SW 1271 (cell line): ENCODE measurements at regions not wholly inside any gene's neighbourhood (a gene's known extent, or its start where the extent isn't known, plus 50 kb on each side); places are given as distances from the start of the nearest gene placed in this dataset.
"Not testable (repeated sequence)": the region's sequence is repeated elsewhere in the genome, so short reads cannot be mapped to it uniquely, and the experiment has no call there.

Experiments
- DNase-seq, 2 experiments: peaks; one replicate each; lab custom pipeline; 2025; lab: John Stamatoyannopoulos, UW

DNA sequence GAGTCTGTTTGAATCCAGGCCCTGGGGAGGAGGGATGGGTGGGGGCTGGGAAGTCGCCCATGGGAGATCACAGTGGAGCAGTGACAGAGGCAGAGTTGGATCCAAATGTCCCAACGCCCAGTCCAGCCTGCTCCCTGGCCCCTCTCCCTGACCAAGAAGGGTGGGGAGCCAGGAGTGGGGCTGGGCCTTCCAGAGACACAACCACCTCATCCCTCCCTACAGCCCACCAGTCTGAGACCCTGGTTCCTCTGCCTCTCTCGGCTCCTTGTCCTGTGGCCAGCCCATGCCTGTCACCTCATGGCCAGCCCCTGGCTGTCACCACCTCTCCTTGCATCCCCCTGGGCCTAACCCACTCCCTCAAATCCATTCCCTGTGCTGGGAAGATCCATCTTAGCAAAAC lies 71.2 kb upstream of the PRR5 start:
- DNase-seq, result no peak

DNA sequence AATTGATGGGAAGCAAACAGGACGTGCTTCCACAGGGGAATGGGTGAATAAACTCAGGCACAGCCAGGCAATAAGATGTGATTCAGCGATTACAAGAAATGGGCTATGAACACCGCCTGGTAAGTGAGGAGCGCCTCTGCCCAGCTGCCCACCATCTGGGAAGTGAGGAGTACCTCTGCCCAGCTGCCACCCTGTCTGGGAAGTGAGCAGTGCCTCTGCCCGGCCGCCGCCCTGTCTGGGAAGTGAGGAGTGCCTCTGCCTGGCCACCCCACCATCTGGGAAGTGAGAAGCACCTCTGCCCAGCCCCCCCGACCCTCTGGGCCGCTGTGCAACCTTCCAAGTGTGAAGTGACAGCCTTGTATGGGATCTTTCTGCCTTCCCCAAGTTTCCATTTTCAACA lies 73.2 kb upstream of the PRR5 start:
- no peak for DNase-seq

DNA sequence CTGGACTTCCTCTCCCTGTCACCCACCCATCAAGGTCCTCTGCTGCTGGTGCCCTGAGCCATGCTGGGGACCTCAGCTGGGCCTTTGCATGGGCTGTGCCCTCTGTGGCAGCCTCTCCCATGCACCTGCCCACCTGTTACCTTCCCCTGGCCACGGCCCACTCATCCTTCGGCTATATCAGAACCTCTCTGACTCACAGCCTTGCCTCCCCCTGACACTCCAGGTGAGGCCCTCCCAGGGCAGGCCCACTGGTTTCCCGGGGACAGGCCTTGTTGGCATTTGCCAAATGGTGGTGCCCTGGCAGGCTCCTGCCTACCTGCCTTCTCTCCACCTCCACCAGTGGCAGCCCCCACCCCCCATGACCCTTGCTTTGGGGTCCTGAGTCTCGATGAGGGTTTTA lies 73.7 kb upstream of the PRR5 start:
- DNase-seq, result no peak

DNA sequence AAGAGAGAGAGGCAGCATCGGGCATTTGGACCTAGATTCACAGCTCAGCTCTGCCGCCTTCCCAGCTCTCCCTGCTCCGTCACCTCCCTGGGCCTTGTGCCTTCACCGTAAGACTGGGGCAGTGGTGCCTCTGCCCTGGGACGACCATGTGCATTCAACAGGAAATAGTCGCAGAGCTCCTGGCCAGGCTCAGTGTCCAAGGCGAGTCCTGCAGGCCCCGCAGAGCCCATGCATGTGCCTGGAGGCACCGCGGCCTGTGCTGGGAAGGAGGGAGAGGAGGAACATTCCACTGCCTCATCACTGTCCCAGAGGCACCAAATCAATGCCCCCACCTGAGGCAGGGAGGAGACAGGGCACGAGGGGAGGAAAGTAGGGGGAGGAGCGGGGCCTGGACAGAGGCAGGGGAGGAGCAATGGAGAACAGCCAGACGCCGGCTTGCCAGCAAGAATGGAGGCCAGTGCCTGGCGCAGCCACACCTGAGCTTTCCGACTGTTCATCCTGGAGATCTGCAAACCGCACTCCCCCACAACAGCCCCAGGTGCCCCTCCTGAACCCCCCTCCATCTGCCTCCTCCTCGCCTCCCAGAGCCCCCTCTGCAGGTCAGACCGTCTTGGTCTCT lies 74.4 kb upstream of the PRR5 start:
- DNase-seq, result no peak

DNA sequence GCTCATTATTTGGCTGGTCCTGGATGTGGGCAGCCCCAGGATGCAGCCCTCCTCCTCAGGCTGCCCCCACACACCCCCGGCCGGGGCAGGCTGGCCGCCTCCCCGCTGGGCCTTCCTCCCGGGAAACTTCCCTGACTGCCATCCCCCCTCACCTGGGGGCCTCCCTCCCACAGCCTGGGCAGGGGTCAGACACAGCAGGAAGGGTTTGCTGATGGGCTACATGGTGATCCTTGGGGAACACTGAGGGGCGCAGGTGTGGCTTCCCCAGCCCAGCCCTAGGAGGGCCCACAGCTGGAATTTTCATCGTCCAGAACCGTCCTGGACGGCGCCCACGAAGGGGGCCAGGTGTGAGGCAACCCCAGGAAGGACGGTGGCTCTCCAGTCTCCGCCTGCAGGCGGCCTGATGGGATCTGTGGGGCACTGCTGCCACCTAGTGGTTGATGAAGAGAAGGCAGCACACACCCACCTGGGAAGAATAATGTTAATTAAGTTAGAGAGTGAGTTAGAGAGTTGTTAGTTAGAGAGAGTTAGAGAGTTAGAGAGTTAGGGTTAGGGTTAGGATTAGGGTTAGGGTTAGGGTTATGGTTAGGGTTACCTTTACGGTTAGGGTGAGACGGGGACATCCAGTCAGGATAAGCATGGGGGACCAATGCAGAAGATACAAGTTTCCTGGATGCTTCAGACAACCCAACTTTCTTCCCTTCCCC lies 75.9 kb upstream of the PRR5 start:
- DNase-seq, result peak in 1 of 2 experiments; percentile 45

DNA sequence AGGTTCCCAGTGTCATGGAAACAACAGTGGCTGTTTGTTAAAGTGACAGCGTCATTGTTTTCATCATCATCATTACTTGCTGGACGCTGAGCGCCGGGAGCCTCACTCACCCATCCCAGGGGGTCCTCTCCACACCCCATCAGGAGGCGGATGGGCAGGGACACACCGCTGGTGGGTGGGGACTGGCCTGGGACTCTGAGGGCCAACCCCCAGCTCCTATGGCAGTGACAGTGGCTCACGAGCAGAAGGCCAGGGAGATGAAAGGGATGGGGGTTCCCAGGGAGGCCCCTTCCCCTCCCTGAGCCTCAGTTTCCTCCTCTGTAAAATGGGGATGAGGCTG lies 76.6 kb upstream of the PRR5 start:
- no peak for DNase-seq

DNA sequence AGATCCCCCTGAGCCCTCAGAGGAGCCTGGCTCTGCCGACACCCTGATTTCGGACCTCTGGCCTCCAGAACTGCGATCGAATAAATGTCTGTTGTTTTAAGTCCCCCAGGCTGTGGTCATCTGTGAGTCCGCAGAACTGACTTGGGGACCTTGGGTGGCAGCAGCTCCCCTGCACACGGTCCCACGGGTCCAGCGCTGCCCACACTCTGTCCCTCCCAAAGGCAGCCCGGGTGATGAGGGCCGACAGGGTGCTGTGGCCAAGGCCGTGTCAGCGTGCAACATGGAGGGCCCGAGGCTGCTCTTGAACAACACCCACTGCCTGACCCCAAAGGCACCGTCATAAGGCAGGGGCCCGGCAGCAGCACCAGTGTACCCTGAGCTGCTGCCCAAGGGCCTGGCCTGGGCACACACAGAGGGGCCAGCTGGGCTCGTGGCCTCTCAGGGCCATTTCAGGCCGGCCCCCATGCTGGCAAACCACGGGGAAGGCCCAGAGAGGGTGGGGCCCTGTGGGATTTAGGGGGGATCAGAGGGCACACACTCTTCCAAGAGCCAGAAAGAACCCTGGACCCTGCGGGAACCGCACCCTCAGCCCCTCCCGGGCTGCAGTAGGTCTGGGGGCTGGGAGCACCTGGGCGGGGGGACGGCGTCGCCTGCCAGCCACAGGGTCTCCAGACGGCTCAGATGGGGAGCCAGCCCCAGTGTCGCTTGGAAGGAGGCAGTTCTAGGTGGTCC lies 77.1 kb upstream of the PRR5 start:
- DNase-seq, result no peak

DNA sequence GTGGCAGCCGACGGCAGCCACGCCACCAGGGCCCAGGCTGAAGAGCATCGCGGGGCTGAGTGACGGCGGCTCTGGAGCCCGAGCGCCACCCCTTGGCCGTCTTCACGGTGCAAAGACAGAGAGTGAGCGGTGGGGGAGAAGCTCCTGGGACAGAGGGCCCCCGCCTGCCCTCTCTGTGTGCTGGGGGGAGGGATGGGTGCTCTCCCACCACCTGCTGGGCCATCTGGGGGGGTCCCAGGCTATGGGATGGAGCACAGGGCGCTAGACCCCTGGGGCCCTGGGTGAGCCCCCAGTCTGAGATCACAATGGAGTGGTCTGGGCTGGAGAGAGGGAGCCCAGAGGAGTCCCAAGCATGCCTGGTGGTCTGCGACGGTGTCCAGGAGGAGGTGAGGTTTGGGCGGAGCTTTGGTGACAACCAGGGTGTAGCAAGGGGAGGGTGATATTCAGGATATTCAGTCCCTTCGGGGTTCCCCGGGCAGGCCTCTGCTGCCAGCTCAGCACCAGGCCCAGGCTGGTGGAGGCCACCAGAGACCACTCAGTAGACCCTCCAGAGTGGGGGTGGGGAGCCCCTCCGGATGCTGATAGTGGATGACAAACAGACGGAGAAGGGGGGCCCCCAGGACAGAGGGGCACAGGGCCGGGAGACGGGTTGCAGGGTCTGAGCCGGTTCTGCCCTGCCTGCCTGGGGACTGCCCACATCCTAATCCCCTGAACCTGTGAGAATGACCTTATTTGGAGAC lies 78.1 kb upstream of the PRR5 start:
- DNase-seq, result no peak

DNA sequence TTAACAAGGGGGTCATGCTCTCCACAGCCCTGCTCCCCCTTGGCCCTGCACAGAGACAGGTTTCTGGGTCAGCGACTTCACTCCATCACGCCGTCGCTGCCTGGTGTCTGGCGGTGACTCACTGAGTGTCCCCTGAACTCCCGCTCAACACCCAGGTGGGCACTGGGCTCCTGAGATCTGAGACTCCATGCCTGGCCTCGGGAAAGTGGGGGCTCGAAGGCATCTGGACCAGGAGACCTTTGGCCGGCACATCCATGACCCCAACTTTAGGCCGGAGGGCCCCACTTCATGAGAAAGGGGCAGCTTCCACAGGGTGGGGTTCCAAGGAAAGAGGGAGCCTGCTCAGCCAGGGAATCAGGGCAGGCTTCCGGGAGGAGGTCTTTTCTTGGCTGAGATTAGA lies 79.3 kb upstream of the PRR5 start:
- no peak for DNase-seq

DNA sequence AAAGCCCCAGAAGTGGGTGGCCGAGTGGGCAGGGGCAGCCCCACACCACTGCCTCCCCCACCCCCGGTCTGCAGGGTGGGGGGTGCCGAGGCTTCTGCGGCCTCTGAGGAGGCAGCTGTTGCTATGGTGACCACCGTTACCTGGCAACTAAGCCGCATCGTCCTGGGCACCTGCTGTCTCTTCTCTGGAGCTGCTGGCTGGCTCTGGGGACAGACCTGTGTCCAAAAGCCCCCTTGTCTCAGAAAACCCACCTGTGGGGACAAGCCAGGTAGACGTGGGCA lies 79.9 kb upstream of the PRR5 start:
- DNase-seq, result no peak

DNA sequence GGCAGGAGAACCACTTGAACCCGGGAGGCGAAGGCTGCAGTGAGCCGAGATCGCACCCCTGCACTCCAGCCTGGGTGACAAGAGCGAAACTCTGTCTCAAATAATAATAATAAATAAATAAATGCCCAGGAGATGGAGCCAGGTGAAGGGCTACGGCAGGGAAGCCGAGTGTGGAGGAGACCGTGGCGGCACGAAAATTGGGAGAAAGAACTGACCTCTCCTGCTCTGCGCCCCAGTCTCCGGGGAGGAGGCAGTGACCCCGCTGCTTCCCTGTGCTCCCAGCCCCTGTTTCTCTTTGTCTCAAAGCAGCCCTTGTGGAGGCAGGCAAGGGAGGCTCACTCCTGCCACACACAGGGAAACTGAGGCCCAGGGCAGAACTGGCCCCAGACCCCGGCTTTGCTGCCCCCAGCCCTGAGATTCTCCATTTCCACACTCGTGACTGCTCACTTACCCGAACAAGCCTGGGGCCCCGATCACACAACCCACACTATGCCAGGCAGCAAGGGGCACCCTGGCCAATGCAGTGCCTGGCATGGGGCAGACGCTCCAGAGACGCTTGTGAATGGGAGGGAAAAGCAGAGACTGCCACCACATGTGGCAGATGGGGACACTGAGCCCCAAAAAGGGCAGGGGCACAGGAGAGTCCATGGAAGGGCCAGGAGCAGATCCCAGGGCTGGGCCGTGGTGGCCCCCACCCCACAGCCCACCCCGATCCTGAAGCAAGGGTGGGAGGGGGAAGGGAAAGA lies 80.4 kb upstream of the PRR5 start:
- no peak for DNase-seq

DNA sequence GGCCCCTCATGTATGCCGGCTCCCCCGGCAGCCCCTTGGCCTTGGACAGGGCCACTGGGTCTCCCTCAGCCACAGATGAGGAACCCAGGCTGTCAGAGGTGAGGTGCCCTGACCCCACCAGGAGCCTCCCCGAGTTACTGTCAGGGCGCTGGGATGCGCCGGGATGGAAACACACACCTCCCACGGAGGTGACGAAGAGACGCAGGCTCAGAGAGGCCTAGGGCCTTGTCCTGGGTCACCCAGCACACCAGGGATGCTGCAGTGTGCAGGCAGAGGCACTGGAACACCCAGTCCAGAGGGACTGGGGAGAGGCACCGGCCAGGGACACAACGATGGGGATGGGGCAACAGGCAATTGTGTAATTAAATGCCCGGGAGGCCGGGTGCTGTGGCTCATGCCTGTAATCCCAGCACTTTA lies 81.2 kb upstream of the PRR5 start:
- DNase-seq, result no peak

DNA sequence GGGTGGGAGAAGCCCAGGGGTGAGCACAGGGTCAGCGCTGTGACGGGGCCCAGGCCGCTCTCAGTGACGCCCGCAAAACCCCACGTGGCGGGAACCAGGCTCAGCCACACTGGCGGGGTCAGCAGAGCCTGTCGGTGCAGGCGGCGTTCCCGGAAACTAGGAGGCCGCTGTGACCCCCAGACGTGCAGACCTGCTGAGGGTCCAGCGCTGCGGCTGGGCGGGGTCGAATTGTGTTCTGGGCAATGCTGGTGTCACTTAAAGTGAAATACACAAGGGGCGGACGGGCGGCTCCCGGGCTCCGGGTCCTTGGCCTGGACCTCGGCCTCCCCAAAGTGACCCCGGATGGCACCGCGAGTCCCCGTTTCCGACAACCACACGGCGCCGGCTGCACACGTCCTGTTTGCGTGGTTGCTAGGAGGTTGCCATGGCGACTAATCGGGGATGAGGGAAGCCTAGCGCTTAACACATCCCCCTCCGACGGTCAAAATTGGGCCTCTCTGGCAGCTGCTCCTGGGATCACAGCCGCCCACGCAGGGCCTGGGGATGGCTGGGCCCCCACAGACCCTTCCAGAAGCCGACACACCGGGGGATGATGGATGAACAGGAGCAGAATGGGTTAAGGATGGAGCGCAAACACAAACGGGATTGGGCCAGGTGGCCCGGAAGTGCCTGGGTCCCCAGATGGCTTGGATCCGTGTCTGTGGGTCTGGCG lies 81.7 kb upstream of the PRR5 start:
- no peak for DNase-seq

DNA sequence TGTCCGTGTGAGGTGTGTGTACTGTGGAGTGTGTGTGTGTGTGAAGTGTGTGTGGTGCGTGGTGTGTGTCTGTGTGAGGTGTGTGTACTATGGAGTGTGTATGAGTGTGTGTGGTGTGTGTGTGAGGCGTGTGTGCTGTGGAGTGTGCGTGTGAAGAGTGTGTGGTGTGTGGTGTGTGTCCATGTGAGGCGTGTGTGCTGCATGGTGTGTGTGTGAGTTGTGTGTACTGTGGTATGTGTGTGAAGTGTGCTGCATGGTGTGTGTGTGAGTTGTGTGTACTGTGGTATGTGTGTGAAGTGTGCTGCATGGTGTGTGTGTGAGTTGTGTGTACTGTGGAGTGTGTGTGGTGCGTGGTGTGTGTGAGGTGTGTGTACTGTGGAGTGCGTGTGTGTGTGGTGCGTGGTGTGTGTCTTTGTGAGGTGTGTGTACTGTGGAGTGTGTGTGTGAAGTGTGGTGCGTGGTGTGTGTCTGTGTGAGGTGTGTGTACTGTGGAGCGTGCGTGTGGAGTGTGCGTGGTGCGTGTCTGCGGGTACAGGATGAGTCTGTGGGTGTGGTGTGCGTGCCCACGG lies 82.4 kb upstream of the PRR5 start:
- DNase-seq, result not testable (repeated sequence)

DNA sequence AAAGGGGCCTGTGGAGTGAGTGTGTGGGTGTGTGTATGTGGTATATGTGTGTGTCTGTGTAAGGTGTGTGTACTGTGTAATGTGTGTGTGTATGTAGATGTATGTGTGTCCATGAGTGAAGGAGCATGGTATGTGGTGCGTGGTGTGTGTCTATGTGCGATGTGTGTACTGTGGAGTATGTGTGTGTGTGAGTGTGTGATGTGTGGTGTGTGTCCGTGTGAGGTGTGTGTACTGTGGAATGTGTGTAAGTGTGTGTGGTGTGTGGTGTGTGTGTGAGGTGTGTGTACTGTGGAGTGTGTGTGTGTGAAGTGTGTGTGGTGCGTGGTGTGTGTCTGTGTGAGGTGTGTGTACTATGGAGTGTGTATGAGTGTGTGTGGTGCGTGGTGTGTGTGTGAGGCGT lies 83.1 kb upstream of the PRR5 start:
- DNase-seq, result not testable (repeated sequence)

DNA sequence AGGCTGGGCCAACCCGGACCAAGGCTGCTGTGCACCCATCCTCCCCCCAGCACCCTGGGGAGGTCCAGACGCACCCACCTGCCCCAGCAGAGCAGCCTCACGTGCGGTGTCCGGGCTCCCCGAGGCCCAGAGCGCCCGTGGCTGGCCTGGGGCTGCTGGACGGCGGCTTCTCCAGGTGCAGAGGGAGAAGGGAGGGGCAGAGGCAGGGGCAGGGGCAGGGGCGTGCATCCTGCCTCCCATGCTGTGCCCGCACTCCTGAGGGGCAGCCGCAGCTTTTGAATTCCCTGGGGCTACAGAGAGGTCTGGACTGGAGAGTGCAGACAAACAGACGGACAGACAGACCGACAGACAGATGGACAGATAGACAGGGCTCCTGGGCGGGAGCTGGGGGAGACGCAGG lies 83.6 kb upstream of the PRR5 start:
- DNase-seq, result no peak

DNA sequence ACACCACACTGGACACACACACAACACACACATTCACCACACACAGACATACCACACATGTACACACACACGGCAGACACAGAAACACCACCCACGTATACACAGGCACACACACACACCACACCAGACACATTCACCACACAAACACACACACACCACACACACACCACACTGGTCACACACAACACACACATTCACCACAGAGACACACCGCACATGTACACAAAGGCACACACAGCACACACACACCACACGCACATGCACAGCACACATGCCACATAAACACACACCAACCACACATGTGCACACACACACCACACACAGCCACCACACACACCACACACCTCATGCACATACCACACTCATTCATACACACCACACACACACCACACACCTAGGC lies 84.2 kb upstream of the PRR5 start:
- DNase-seq, result no peak

DNA sequence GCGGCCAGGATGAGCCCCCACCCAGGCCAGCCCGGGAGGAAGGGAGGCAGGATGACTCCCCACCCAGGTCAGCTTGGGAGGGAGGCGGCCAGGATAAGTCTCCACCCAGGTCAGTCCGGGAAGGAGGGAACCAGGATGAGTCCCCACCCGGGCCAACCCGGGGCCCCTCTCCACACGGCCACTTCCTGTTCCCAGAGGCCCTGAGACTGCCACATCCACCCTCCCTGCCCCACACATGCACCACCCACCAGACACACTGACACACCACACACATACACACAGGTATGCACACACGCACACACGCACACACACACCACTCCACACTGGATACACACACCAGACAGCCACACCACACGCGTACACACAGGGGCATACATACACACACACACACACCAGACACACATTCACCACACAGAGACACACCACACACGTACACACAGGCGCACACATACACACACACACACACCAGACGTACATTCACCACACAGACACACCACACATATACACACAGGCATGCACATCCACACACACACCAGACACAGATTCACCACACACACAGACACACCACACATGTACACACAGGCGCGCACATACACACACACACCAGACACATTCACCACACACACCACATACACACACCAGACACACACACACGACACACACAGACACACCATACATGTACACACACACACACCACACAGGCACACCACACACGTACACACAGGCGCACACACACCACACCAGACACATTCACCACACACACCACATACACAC lies 84.9 kb upstream of the PRR5 start:
- DNase-seq, result no peak

DNA sequence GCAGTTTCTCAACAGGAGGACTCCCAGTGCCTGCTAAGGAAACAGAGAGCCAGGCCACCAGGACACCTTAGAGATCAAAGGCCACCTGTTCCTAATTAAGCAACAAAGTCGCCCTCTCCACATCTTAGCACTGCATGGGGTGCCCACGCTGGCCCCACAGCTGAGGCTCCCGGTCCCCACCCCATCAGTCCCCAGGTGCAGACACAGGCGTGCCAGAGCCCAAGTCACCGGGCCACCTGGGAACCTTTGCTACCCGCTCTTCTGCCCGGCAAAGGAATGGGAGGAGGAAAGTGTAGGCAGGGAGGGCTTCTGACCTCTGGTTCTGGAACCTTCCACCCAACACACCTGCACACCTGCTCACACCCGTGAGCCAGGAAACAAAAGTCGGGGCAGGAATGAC lies 85.5 kb upstream of the PRR5 start:
- DNase-seq, result no peak

DNA sequence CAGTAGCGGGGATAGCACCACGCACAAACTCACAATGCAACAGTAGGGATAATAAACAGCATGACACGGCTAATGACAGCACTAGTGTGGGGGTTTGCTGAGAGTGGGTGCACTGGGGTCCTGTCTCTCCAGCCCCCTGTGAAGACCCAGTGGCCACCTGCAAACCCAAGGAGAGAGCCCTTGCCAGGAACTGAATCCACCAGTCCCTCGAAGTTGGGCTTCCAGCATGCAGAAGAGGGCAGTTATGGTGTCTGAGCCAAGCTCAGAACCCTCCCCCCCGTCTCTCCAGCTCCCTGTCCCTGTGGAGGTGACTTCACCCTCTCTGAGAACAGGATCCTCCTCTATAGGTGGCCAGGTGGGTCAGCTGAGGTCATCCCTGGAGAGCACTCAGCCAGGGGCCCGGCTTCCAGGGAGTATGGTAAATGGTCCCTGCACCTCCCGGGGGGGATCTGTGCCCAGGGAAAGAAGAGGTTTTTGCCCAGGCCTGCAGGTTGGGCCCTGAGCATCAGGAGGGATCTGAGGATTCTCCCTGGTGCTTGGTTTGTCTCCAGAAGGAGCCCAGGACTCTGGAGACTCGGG lies 86.3 kb upstream of the PRR5 start:
- no peak for DNase-seq
